Peyer's patch (tissue), 4 donors: ENCODE measurements at regions not wholly inside any gene's neighbourhood (a gene's known extent, or its start where the extent isn't known, plus 50 kb on each side); places are given as distances from the start of the nearest gene placed in this dataset.

Experiments
- POLR2A ChIP-seq, 2 donors: fragments of 450-650 bp; IDR thresholded peaks; one replicate each; pipeline ENCODE4 v1.5.1; 2017; ENCODE audit warnings: antibody characterized with exemption in 2 of 2, mild to moderate bottlenecking in 2 of 2, moderate library complexity in 2 of 2
- TF ChIP-seq, protein P1 (sequence below), 6 experiments: fragments of 450-650 bp in 4 of 6; fragments of 200-600 bp in 2 of 6; sonication (generic) in 1 of 6; IDR thresholded peaks; one replicate each; pipeline ENCODE4 v1.5.1; 2017 to 2019; ENCODE audit warnings: antibody characterized with exemption in 6 of 6, mild to moderate bottlenecking in 3 of 6, moderate library complexity in 1 of 6

DNA sequence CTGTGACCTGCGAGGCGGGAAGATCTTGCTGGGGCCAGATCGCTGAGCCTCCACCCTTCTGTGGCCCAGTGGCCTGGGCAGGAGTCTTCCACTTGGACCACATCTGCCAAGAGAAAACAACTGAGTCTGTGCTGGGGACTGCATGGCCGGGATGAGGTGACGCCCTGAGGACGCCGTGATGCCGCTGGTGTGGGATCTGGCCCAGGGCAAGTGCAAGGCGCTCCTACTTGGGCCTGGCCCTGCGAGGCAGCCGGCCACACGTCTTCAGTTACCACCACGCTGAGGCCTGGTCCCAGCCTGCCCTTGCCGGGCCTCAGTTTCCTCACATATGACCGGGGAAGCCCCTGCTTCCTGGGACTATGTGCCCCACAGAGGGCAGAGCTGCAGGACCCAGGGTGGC, 133.4 kb downstream of the SLC25A46 start:
- TF ChIP-seq, protein P1, sequence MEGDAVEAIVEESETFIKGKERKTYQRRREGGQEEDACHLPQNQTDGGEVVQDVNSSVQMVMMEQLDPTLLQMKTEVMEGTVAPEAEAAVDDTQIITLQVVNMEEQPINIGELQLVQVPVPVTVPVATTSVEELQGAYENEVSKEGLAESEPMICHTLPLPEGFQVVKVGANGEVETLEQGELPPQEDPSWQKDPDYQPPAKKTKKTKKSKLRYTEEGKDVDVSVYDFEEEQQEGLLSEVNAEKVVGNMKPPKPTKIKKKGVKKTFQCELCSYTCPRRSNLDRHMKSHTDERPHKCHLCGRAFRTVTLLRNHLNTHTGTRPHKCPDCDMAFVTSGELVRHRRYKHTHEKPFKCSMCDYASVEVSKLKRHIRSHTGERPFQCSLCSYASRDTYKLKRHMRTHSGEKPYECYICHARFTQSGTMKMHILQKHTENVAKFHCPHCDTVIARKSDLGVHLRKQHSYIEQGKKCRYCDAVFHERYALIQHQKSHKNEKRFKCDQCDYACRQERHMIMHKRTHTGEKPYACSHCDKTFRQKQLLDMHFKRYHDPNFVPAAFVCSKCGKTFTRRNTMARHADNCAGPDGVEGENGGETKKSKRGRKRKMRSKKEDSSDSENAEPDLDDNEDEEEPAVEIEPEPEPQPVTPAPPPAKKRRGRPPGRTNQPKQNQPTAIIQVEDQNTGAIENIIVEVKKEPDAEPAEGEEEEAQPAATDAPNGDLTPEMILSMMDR (IDR thresholded peaks at IDR 0.05) = no peak
- TF ChIP-seq POLR2A (IDR thresholded peaks at IDR 0.05) = no peak
